Central memory CD8-positive, alpha-beta T cell (primary cell): ENCODE measurements at regions not wholly inside any gene's neighbourhood (a gene's known extent, or its start where the extent isn't known, plus 50 kb on each side); places are given as distances from the start of the nearest gene placed in this dataset.
"Not testable (repeated sequence)": the region's sequence is repeated elsewhere in the genome, so short reads cannot be mapped to it uniquely, and the experiment has no call there.

Source experiments
- ATAC-seq: fragments of 150-1000 bp; cut with Tn5 transposase; replicated peaks from 2 replicates; pipeline ENCODE4 v1.10.0; 2022; ENCODE audit warnings: mild to moderate bottlenecking, moderate FRiP score, moderate number of reproducible peaks; ENCODE audit not compliant: poor library complexity, severe bottlenecking; ENCODE audit errors: extremely low read depth
- DNase-seq, 2 donors: peaks; one replicate each; pipeline ENCODE4 v3.0.0; 2021; ENCODE audit warnings: low spot score in 2 of 2
- H3K27ac Mint-ChIP-seq: one replicate; pipeline ENCODE4 v1.8.0; 2022; ENCODE audit warnings: low read depth, mild to moderate bottlenecking, moderate library complexity, mixed read lengths
- H3K27me3 Mint-ChIP-seq: one replicate; pipeline ENCODE4 v1.8.0; 2022; ENCODE audit warnings: mixed read lengths
- H3K36me3 Mint-ChIP-seq: one replicate; pipeline ENCODE4 v1.8.0; 2022; ENCODE audit warnings: mild to moderate bottlenecking, moderate library complexity, mixed read lengths; ENCODE audit not compliant: insufficient read depth
- H3K4me1 Mint-ChIP-seq: one replicate; pipeline ENCODE4 v1.8.0; 2022; ENCODE audit warnings: mixed read lengths
- H3K4me3 Mint-ChIP-seq: one replicate; pipeline ENCODE4 v1.8.0; 2022; ENCODE audit warnings: mild to moderate bottlenecking, moderate library complexity, mixed read lengths
- H3K9me3 Mint-ChIP-seq: one replicate; pipeline ENCODE4 v1.8.0; 2022; ENCODE audit warnings: mixed read lengths

GRCh38 chr1:244304656-244305055, 147.1 kb downstream of the ADSS2 start:
- Mint-ChIP-seq H3K4me3 (no peak overlapping the region), H3K27me3 (no peaks in the 10 kb centered on the region), H3K4me1 (peaks cover under 1% of the 10 kb centered on the region), H3K9me3 (peaks cover under 1% of the 10 kb centered on the region), H3K36me3 (no peaks in the 10 kb centered on the region), H3K27ac (no peak overlapping the region)
- DNase-seq (no peak), ATAC-seq (no peak)

GRCh38 chr1:244305776-244306341, 145.8 kb downstream of the ADSS2 start:
- DNase-seq = no peak
- Mint-ChIP-seq H3K4me3 (no peak overlapping the region), H3K27ac (peak overlapping the region; percentile 15), H3K36me3 (no peaks in the 10 kb centered on the region), H3K4me1 (no peaks in the 10 kb centered on the region), H3K27me3 (no peaks in the 10 kb centered on the region), H3K9me3 (no peaks in the 10 kb centered on the region)
- no peak for ATAC-seq

- Mint-ChIP-seq H3K4me1 (no peaks in the 10 kb centered on the region), H3K36me3 (no peaks in the 10 kb centered on the region), H3K9me3 (no peaks in the 10 kb centered on the region), H3K27me3 (no peaks in the 10 kb centered on the region), H3K4me3 (no peak overlapping the region), H3K27ac (peak overlapping the region; percentile 15)
- ATAC-seq (no peak), DNase-seq (no peak)
Measured at GRCh38 chr1:244306544-244306943, 145.2 kb downstream of the ADSS2 start.

GRCh38 chr1:244309191-244309590, 142.5 kb downstream of the ADSS2 start:
- H3K9me3 Mint-ChIP-seq, H3K27ac Mint-ChIP-seq, H3K4me1 Mint-ChIP-seq, ATAC-seq, DNase-seq, H3K4me3 Mint-ChIP-seq, H3K36me3 Mint-ChIP-seq, H3K27me3 Mint-ChIP-seq: not testable (repeated sequence)

DNA sequence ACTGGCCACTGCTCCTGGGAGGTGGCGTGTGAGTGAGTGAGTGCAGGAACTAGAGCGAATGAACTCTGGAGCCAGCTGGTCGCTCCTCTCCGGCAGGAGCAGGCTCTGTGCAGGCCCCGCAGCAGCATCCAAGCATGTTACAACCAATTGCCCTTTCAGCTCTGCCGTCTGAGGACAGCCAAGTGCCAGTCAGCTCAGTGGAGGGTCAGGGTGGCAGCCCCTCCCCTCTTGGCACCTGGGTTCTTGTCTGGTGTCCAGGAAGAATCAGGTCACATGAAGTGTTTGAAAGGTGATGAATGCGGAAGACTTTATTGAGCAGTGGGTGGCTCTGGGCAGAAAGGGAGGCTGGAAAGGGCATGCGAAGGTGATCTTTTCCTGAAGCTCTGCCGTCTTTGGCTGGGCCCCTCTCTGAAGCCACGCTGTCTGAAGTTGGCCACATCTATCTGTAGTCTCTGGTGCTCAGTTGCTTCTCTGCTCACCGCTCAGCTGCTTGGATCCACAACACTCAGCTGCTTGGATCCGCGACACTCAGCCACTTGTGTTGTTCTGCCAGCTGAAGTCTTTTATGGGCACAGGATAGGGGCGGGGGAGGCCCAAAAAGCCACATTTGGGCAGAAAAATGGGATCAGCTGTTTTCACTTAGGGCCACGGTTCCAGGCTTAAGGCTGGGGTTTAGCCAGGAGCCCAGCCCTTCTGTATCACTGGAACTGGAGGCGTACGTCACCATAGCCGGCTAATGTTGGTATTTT, 139.8 kb downstream of the ADSS2 start:
- Mint-ChIP-seq H3K27me3 (no peaks in the 10 kb centered on the region), H3K4me3 (no peak overlapping the region), H3K36me3 (peaks cover 2% of the 10 kb centered on the region), H3K4me1 (peaks cover 18% of the 10 kb centered on the region), H3K27ac (peak overlapping the region; percentile 16), H3K9me3 (no peaks in the 10 kb centered on the region)
- ATAC-seq = no peak
- DNase-seq = no peak

- Mint-ChIP-seq H3K36me3 (peaks cover 2% of the 10 kb centered on the region), H3K27ac (no peak overlapping the region), H3K27me3 (no peaks in the 10 kb centered on the region), H3K4me1 (peaks cover 20% of the 10 kb centered on the region), H3K9me3 (no peaks in the 10 kb centered on the region), H3K4me3 (no peak overlapping the region)
- DNase-seq (no peak), ATAC-seq (no peak)
Measured at GRCh38 chr1:244313346-244313745, 138.4 kb downstream of the ADSS2 start.

GRCh38 chr1:244314921-244315559, 136.7 kb downstream of the ADSS2 start:
- H3K4me3 Mint-ChIP-seq = no peak overlapping the region
- peaks cover 5% of the 10 kb centered on the region for H3K36me3 Mint-ChIP-seq
- H3K27me3 Mint-ChIP-seq = no peaks in the 10 kb centered on the region
- DNase-seq (no peak), ATAC-seq (no peak)
- no peak overlapping the region for H3K27ac Mint-ChIP-seq
- peaks cover 35% of the 10 kb centered on the region for H3K4me1 Mint-ChIP-seq
- no peaks in the 10 kb centered on the region for H3K9me3 Mint-ChIP-seq

GRCh38 chr1:244315996-244316395, 135.7 kb downstream of the ADSS2 start:
- ATAC-seq = no peak
- H3K4me1 Mint-ChIP-seq = peaks cover 36% of the 10 kb centered on the region
- no peak for DNase-seq
- no peaks in the 10 kb centered on the region for H3K9me3 Mint-ChIP-seq
- H3K4me3 Mint-ChIP-seq = no peak overlapping the region
- H3K36me3 Mint-ChIP-seq = peaks cover 5% of the 10 kb centered on the region
- no peak overlapping the region for H3K27ac Mint-ChIP-seq
- H3K27me3 Mint-ChIP-seq = no peaks in the 10 kb centered on the region

GRCh38 chr1:244316407-244316806, 135.3 kb downstream of the ADSS2 start:
- Mint-ChIP-seq H3K36me3 (peaks cover 5% of the 10 kb centered on the region), H3K4me1 (peaks cover 36% of the 10 kb centered on the region), H3K27ac (no peak overlapping the region)

DNA sequence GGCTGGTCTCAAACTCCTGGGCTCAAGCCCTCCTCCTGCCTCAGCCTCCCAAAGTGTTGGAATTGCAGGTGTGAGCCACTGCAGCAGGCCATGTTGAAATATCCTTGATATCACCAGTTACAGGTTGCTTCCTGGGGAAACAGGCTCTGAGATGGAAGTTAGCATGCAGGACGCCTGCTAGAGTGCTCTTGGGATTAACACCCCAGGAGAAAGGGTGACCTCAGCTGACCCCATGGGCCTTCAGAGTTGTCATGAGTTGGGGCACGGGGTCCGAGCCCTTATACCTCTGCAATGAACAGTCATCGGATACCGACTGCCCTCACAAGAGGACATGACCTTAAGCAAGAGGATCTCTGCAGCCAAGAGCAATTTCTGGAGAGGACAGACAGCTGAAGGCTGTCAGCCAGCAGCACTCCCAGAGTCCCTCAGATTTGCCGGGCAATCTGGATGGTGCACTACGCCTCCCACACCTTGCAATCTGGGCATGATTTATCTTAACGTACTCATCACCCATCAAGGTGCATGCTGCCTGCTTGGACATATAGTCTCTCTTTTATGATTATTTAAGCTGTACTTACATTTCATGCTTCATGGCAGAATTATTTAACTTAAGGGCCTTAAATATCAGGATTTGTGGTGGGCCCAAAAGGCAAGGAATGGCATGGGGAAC, 134.6 kb downstream of the ADSS2 start:
- H3K27me3 Mint-ChIP-seq = no peaks in the 10 kb centered on the region
- no peaks in the 10 kb centered on the region for H3K9me3 Mint-ChIP-seq
- H3K4me1 Mint-ChIP-seq = peaks cover 36% of the 10 kb centered on the region
- ATAC-seq (no peak), DNase-seq (no peak)
- H3K4me3 Mint-ChIP-seq = no peak overlapping the region
- H3K36me3 Mint-ChIP-seq = peaks cover 5% of the 10 kb centered on the region
- H3K27ac Mint-ChIP-seq = no peak overlapping the region

More at GRCh38 chr1:244316407-244316806, 135.3 kb downstream of the ADSS2 start:
- no peak for ATAC-seq
- no peak for DNase-seq
- Mint-ChIP-seq H3K27me3 (no peaks in the 10 kb centered on the region), H3K4me3 (no peak overlapping the region), H3K9me3 (no peaks in the 10 kb centered on the region)

- peak overlapping the region; percentile 45 for H3K4me3 Mint-ChIP-seq
- H3K27me3 Mint-ChIP-seq = no peaks in the 10 kb centered on the region
- DNase-seq (no peak), ATAC-seq (no peak)
- H3K27ac Mint-ChIP-seq = no peak overlapping the region
- no peaks in the 10 kb centered on the region for H3K9me3 Mint-ChIP-seq
- peaks cover 7% of the 10 kb centered on the region for H3K36me3 Mint-ChIP-seq
- H3K4me1 Mint-ChIP-seq = peaks cover 42% of the 10 kb centered on the region
Measured at GRCh38 chr1:244318078-244318477, 133.6 kb downstream of the ADSS2 start.

DNA sequence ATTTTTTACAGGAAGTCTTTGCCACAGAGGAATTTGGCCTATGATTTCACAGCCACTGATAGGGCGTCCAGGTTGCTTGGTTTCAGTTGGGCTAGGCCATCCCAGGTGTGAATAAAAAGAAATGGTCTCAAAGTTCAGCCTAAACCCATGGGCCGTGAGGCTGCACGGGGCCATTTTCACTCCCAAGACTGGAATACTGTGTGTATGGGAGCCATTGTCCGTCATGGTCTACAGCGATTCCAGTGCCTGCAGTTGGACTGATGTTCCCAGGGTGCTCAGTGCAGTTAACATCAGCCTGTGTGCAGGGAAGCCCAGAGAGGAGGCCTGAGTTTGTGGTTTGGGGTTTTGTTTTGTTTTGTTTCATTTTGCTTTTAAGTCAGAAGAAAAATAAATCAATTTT, 133.2 kb downstream of the ADSS2 start:
- DNase-seq (no peak), ATAC-seq (no peak)
- peaks cover 7% of the 10 kb centered on the region for H3K36me3 Mint-ChIP-seq
- no peak overlapping the region for H3K27ac Mint-ChIP-seq
- no peaks in the 10 kb centered on the region for H3K9me3 Mint-ChIP-seq
- peak overlapping the region; percentile 45 for H3K4me3 Mint-ChIP-seq
- peaks cover 45% of the 10 kb centered on the region for H3K4me1 Mint-ChIP-seq
- H3K27me3 Mint-ChIP-seq = no peaks in the 10 kb centered on the region
